Hepatocyte (in vitro differentiated cells): ENCODE measurements at regions not wholly inside any gene's neighbourhood (a gene's known extent, or its start where the extent isn't known, plus 50 kb on each side); places are given as distances from the start of the nearest gene placed in this dataset.

ENCODE experiments used
- DNase-seq: peaks from one replicate; pipeline ENCODE4 v3.0.0-alpha.2; 2016; ENCODE audit warnings: low spot score
- H2AFZ ChIP-seq: fragments of 200-600 bp; sonication (generic); 2 replicates; pipeline ENCODE4 v1.6.0; 2016; ENCODE audit warnings: antibody characterized with exemption, mild to moderate bottlenecking
- H3K27ac ChIP-seq: fragments of 200-600 bp; sonication (generic); 2 replicates; pipeline ENCODE4 v1.5.1; 2016; ENCODE audit warnings: mild to moderate bottlenecking
- H3K27me3 ChIP-seq: fragments of 200-600 bp; sonication (generic); 2 replicates; pipeline ENCODE4 v1.6.1; 2016
- H3K36me3 ChIP-seq: fragments of 200-600 bp; sonication (generic); replicated peaks from 2 replicates; pipeline ENCODE4 v1.5.1; 2016; ENCODE audit warnings: low read depth; ENCODE audit not compliant: insufficient read depth
- H3K4me1 ChIP-seq: fragments of 200-600 bp; sonication (generic); 2 replicates; pipeline ENCODE4 v1.5.1; 2016; ENCODE audit warnings: mild to moderate bottlenecking, moderate library complexity; ENCODE audit not compliant: insufficient read depth
- H3K4me2 ChIP-seq: fragments of 200-600 bp; sonication (generic); 2 replicates; pipeline ENCODE4 v1.6.0; 2016
- H3K4me3 ChIP-seq: fragments of 200-600 bp; sonication (generic); 2 replicates; pipeline ENCODE4 v1.5.1; 2016; ENCODE audit warnings: mild to moderate bottlenecking
- H3K79me2 ChIP-seq: fragments of 200-600 bp; sonication (generic); 2 replicates; pipeline ENCODE4 v1.6.0; 2017; ENCODE audit warnings: mild to moderate bottlenecking
- H3K9me2 ChIP-seq: fragments of 200-600 bp; sonication (generic); replicated peaks from 2 replicates; pipeline ENCODE4 v1.6.0; 2017; ENCODE audit warnings: mild to moderate bottlenecking; ENCODE audit not compliant: insufficient read depth
- H3K9me3 ChIP-seq: fragments of 200-600 bp; sonication (generic); 2 replicates; pipeline ENCODE4 v1.5.1; 2016; ENCODE audit warnings: low read depth, mild to moderate bottlenecking
- H4K20me1 ChIP-seq: fragments of 200-600 bp; sonication (generic); 2 replicates; pipeline ENCODE4 v1.6.0; 2016; ENCODE audit warnings: mild to moderate bottlenecking; ENCODE audit not compliant: insufficient read depth, poor library complexity, severe bottlenecking
- EZH2 ChIP-seq: fragments of 200-600 bp; sonication (generic); IDR thresholded peaks from 2 replicates; pipeline ENCODE4 v1.6.1; 2016; ENCODE audit warnings: antibody characterized with exemption, mild to moderate bottlenecking, borderline replicate concordance
- EZH2phosphoT487 ChIP-seq: fragments of 200-600 bp; sonication (generic); IDR thresholded peaks from one replicate; pipeline ENCODE4 v1.6.1; 2018; ENCODE audit warnings: antibody characterized with exemption, mild to moderate bottlenecking, low read depth, moderate library complexity; ENCODE audit not compliant: unreplicated experiment, severe bottlenecking
- WGBS: methylation state at CpG from one replicate; pipeline ENCODE4 v1.1.6; 2016; ENCODE audit warnings: low lambda C conversion rate; ENCODE audit errors: missing lambda C conversion rate; 5-methylcytosine and 5-hydroxymethylcytosine counted together
- TF ChIP-seq, protein P1 (sequence below): fragments of 200-600 bp; sonication (generic); IDR thresholded peaks from 2 replicates; pipeline ENCODE4 v1.5.1; 2016; ENCODE audit warnings: antibody characterized with exemption, mild to moderate bottlenecking; ENCODE audit not compliant: poor library complexity

DNA sequence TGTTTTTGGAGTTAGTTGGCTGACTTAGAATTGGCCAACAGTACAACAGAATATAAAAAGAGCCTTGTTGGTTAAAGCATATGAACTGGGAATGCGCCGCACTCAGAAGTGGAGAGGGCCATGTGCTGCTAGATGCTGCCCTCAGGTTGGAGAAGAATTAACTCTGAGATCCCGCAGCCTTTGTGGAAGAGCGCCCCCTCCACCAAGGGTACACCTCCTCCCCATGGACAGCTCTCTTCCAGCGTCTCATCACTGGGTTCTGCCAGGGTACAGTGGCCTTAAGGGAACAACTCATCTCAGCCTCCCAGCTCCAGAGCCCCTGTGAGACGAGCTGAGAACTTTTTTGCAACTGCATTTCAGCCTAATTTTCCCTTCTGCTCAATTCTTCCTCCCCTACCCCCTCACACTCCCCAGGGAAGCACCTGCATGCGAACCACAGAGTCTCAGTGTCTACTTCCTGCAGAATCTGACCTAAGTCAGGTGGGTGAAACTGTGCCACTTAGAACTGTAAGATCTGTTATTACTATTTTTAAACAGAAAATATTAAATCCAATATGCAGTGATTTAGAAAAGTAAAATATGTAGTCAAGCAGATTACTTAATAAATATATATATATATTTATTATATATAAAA, 380.6 kb downstream of the RAB28 start:
- no peaks in the 10 kb centered on the region for H3K79me2 ChIP-seq
- TF ChIP-seq, protein P1, sequence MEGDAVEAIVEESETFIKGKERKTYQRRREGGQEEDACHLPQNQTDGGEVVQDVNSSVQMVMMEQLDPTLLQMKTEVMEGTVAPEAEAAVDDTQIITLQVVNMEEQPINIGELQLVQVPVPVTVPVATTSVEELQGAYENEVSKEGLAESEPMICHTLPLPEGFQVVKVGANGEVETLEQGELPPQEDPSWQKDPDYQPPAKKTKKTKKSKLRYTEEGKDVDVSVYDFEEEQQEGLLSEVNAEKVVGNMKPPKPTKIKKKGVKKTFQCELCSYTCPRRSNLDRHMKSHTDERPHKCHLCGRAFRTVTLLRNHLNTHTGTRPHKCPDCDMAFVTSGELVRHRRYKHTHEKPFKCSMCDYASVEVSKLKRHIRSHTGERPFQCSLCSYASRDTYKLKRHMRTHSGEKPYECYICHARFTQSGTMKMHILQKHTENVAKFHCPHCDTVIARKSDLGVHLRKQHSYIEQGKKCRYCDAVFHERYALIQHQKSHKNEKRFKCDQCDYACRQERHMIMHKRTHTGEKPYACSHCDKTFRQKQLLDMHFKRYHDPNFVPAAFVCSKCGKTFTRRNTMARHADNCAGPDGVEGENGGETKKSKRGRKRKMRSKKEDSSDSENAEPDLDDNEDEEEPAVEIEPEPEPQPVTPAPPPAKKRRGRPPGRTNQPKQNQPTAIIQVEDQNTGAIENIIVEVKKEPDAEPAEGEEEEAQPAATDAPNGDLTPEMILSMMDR = no peak
- TF ChIP-seq EZH2 (no peak), EZH2phosphoT487 (no peak)
- DNase-seq = no peak
- no peaks in the 10 kb centered on the region for H3K27me3 ChIP-seq
- H3K4me1 ChIP-seq = no peaks in the 10 kb centered on the region
- H3K4me3 ChIP-seq = no peak overlapping the region
- 84% methylated on average over 7 of the region's 7 CpGs for WGBS
- no peaks in the 10 kb centered on the region for H3K36me3 ChIP-seq
- H3K9me3 ChIP-seq = no peaks in the 10 kb centered on the region
- no peak overlapping the region for H2AFZ ChIP-seq
- H3K27ac ChIP-seq = no peak overlapping the region
- H3K4me2 ChIP-seq = no peak overlapping the region
- H4K20me1 ChIP-seq = no peaks in the 10 kb centered on the region
- no peaks in the 10 kb centered on the region for H3K9me2 ChIP-seq

DNA sequence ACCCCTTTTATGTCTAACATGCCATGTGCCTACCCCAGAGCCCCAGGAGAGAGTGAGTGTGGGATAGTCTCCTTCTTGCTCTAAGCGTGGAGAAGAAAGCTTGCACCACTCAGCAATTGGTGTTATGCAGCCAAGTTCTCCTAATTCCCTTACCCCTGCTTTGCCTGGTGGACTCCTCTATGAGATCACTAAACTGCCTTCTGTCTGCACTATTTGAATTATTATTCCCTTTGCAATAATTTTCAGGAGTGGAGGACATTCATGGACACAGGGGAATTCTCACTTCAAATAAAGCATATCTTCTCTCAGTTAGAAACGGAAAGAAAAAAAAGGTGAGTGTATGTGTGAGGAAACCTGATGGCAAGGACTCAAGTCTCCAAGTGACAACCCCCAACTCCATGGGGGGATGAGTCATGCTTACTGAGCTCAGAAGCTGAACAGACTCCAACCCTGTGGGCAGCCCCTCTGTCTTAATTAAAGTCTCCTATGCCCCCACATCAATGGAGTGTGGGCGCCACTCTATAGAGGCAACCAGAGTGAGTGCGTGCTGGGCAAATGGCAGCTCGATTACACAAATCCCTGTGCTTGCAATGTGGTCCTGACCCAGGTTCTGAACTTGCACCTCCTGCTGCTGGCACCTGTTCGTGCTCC, 381.9 kb downstream of the RAB28 start:
- TF ChIP-seq EZH2phosphoT487 (no peak), EZH2 (no peak)
- TF ChIP-seq, protein P1 = no peak
- Histone ChIP-seq H2AFZ (no peak overlapping the region), H3K4me2 (no peak overlapping the region), H3K9me2 (no peaks in the 10 kb centered on the region), H3K27me3 (no peaks in the 10 kb centered on the region), H3K4me3 (no peak overlapping the region), H3K36me3 (no peaks in the 10 kb centered on the region), H3K79me2 (no peaks in the 10 kb centered on the region), H3K27ac (no peak overlapping the region), H3K4me1 (no peaks in the 10 kb centered on the region), H4K20me1 (no peaks in the 10 kb centered on the region), H3K9me3 (no peaks in the 10 kb centered on the region)
- 91% methylated on average over 6 of the region's 6 CpGs for WGBS
- DNase-seq = no peak

DNA sequence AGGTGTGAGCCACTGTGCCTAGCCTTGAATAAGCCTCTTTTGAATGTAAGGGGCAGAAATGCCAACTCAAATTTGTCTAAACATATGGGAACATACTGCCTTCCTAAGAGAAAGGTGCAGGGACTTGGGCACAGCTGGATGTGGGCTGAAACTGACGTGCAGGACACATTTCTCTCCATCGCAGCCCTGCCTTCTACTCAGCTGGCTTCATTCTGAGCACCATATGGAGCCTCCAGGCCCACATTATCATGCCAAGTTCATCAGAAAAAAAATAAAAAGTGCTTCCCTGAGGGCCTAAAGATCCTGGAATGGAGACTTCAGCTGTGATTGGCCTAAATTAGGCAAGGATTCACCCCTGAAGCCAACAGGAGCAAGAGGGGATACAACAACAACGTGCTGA, 386.2 kb downstream of the RAB28 start:
- Histone ChIP-seq H2AFZ (no peak overlapping the region), H3K4me1 (no peaks in the 10 kb centered on the region), H4K20me1 (no peaks in the 10 kb centered on the region), H3K27me3 (no peaks in the 10 kb centered on the region), H3K4me3 (no peak overlapping the region), H3K9me2 (no peaks in the 10 kb centered on the region), H3K27ac (no peak overlapping the region), H3K4me2 (no peak overlapping the region), H3K36me3 (no peaks in the 10 kb centered on the region), H3K79me2 (no peaks in the 10 kb centered on the region), H3K9me3 (no peaks in the 10 kb centered on the region)
- no peak for DNase-seq
- WGBS = 91% methylated on average over 3 of the region's 3 CpGs
- TF ChIP-seq EZH2 = no peak
- no peak for TF ChIP-seq EZH2phosphoT487

DNA sequence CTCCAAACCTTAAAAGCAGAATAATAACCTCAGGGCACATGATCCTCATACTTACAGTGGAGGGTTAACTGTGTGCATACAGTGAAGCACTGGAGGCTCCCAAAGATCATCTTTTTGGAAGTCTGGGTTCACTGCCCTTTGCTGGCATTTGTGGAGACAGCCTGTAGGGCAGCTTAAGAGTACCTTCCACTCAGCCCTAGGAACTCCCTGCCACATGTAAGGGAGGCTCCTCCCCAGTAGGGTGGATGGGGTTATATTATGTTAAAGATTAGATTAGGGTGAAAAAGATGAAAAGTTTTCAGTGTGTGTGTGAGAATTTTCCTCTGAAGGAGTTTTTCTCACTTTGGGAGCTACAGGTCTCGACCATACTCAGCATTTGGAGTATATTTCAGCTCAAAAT, 388.4 kb downstream of the RAB28 start:
- Histone ChIP-seq H3K9me3 (no peaks in the 10 kb centered on the region), H3K27me3 (no peaks in the 10 kb centered on the region), H2AFZ (no peak overlapping the region), H3K9me2 (no peaks in the 10 kb centered on the region), H3K4me1 (no peaks in the 10 kb centered on the region), H3K79me2 (no peaks in the 10 kb centered on the region), H3K4me2 (no peak overlapping the region), H4K20me1 (no peaks in the 10 kb centered on the region), H3K4me3 (no peak overlapping the region), H3K27ac (no peak overlapping the region), H3K36me3 (no peaks in the 10 kb centered on the region)
- no peak for DNase-seq
- 81% methylated on average over 1 of the region's 1 CpG for WGBS
- TF ChIP-seq EZH2 (no peak), EZH2phosphoT487 (no peak)
- TF ChIP-seq, protein P1 = no peak
